NOMO-1 (cell line): ENCODE measurements at regions not wholly inside any gene's neighbourhood (a gene's known extent, or its start where the extent isn't known, plus 50 kb on each side); places are given as distances from the start of the nearest gene placed in this dataset.

Experiments used
- DNase-seq, 2 experiments: peaks; one replicate each; lab custom pipeline; 2025; ENCODE audit not compliant: unreplicated experiment in 2 of 2; lab: John Stamatoyannopoulos, UW

- peak in 1 of 2 experiments; percentile 60 for DNase-seq
These were observed 93.0 kb upstream of the ZNF608 start for GRCh38 chr5:124839371-124839998.

- DNase-seq, result peak; percentile 17 to 49
These were observed 95.6 kb upstream of the ZNF608 start for GRCh38 chr5:124841829-124842712.

- no peak for DNase-seq
These were observed 96.5 kb upstream of the ZNF608 start for GRCh38 chr5:124842725-124843595.

GRCh38 chr5:124843596-124843899 lies 97.1 kb upstream of the ZNF608 start:
- DNase-seq, result peak; percentile 38 to 46

GRCh38 chr5:124844371-124844920 lies 98.0 kb upstream of the ZNF608 start:
- peak in 1 of 2 experiments; percentile 28 for DNase-seq

- DNase-seq, result no peak
These were observed 101.5 kb upstream of the ZNF608 start for GRCh38 chr5:124847907-124848306.

GRCh38 chr5:124849774-124850173 lies 103.3 kb upstream of the ZNF608 start:
- no peak for DNase-seq

GRCh38 chr5:124856726-124857125 lies 110.3 kb upstream of the ZNF608 start:
- no peak for DNase-seq

- peak in 1 of 2 experiments; percentile 72 for DNase-seq
These were observed 112.2 kb upstream of the ZNF608 start for GRCh38 chr5:124858612-124859011.

- DNase-seq, result peak; percentile 22 to 77
These were observed 112.6 kb upstream of the ZNF608 start for GRCh38 chr5:124859027-124859426.

GRCh38 chr5:124859556-124860290 lies 113.3 kb upstream of the ZNF608 start:
- peak; percentile 3 to 34 for DNase-seq

- no peak for DNase-seq
These were observed 113.8 kb upstream of the ZNF608 start for GRCh38 chr5:124860291-124860655.

- DNase-seq, result no peak
These were observed 118.6 kb upstream of the ZNF608 start for GRCh38 chr5:124865066-124865465.

- DNase-seq, result peak; percentile 10 to 24
These were observed 119.3 kb upstream of the ZNF608 start for GRCh38 chr5:124865603-124866354.

- no peak for DNase-seq
These were observed 120.1 kb upstream of the ZNF608 start for GRCh38 chr5:124866355-124867136.

- no peak for DNase-seq
These were observed 120.8 kb upstream of the ZNF608 start for GRCh38 chr5:124867137-124867704.

- DNase-seq, result no peak
These were observed 122.2 kb upstream of the ZNF608 start for GRCh38 chr5:124868676-124869075.

GRCh38 chr5:124869426-124870033 lies 123.1 kb upstream of the ZNF608 start:
- no peak for DNase-seq
